Thyroid gland (tissue), 4 donors: ENCODE measurements at regions not wholly inside any gene's neighbourhood (a gene's known extent, or its start where the extent isn't known, plus 50 kb on each side); places are given as distances from the start of the nearest gene placed in this dataset.

Source experiments
- POLR2A ChIP-seq, 2 donors: fragments of 450-650 bp; IDR thresholded peaks; one replicate each; pipeline ENCODE4 v1.6.1; 2017; ENCODE audit warnings: antibody characterized with exemption in 2 of 2, mild to moderate bottlenecking in 2 of 2, moderate library complexity in 1 of 2
- TF ChIP-seq, protein P1 (sequence below), 6 experiments: fragments of 200-600 bp in 3 of 6; fragments of 450-650 bp in 3 of 6; sonication (generic) in 3 of 6; IDR thresholded peaks; one replicate each; pipeline ENCODE4 v1.5.1; 2016 to 2019; ENCODE audit warnings: antibody characterized with exemption in 6 of 6, mild to moderate bottlenecking in 2 of 6, inconsistent platforms in 1 of 6, moderate library complexity in 1 of 6

DNA sequence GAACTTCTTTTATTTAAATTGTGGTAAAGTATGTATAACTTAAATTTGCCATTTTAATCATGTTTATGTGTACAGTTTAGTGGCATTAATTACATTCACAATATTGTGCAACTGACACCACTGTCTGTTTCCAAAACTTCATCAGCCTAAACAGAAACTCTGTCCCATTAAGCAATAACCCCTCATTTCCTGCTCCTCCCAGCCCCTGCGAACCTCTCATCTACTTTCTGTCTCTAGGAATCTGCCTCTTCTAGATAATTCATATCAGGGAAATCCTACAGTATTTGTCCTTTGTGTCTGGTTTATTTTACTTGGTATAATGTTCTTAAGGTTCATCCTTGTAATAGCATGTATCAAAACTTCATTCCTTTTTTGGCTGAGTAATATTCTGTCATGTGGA, 75.1 kb downstream of the BOLA3 start:
- TF ChIP-seq, protein P1, sequence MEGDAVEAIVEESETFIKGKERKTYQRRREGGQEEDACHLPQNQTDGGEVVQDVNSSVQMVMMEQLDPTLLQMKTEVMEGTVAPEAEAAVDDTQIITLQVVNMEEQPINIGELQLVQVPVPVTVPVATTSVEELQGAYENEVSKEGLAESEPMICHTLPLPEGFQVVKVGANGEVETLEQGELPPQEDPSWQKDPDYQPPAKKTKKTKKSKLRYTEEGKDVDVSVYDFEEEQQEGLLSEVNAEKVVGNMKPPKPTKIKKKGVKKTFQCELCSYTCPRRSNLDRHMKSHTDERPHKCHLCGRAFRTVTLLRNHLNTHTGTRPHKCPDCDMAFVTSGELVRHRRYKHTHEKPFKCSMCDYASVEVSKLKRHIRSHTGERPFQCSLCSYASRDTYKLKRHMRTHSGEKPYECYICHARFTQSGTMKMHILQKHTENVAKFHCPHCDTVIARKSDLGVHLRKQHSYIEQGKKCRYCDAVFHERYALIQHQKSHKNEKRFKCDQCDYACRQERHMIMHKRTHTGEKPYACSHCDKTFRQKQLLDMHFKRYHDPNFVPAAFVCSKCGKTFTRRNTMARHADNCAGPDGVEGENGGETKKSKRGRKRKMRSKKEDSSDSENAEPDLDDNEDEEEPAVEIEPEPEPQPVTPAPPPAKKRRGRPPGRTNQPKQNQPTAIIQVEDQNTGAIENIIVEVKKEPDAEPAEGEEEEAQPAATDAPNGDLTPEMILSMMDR (IDR thresholded peaks at IDR 0.05), result no peak
- TF ChIP-seq POLR2A (IDR thresholded peaks at IDR 0.05), result no peak
